Keratinocyte (primary cell): ENCODE measurements at regions not wholly inside any gene's neighbourhood (a gene's known extent, or its start where the extent isn't known, plus 50 kb on each side); places are given as distances from the start of the nearest gene placed in this dataset.

Experiments used
- DNase-seq: peaks from one replicate; pipeline ENCODE4 v3.0.0-alpha.2; 2011; ENCODE audit warnings: low read depth, missing footprints, low spot score
- FAIRE-seq: peaks from 2 replicates; lab custom pipeline; 2011; peaks lifted over from hg19 to GRCh38; lab: Jason Lieb, UNC
- H2AFZ ChIP-seq: 2 replicates; pipeline ENCODE4 v1.6.0; 2012; ENCODE audit warnings: low read length, control low read depth, inconsistent platforms; ENCODE audit not compliant: control insufficient read depth
- H3K27ac ChIP-seq: 2 replicates; pipeline ENCODE4 v1.5.1; 2011; ENCODE audit warnings: low read length; ENCODE audit not compliant: control insufficient read depth, insufficient read depth
- H3K27me3 ChIP-seq: 3 replicates; pipeline ENCODE4 v1.6.0; 2011; ENCODE audit warnings: low read length; ENCODE audit not compliant: control insufficient read depth, insufficient read depth; ENCODE audit errors: extremely low read depth
- H3K36me3 ChIP-seq, 2 experiments: 2 replicates in 1 of 2; 3 replicates in 1 of 2; pipeline ENCODE4 v1.5.1; 2011; ENCODE audit warnings: low read length in 2 of 2, mild to moderate bottlenecking in 1 of 2; ENCODE audit not compliant: control insufficient read depth in 2 of 2, insufficient read depth in 2 of 2; ENCODE audit errors: extremely low read depth in 1 of 2
- H3K4me1 ChIP-seq: 3 replicates; pipeline ENCODE4 v1.5.1; 2011; ENCODE audit warnings: low read length; ENCODE audit not compliant: control insufficient read depth, insufficient read depth; ENCODE audit errors: extremely low read depth
- H3K4me2 ChIP-seq: 3 replicates; pipeline ENCODE4 v1.6.0; 2011; ENCODE audit warnings: low read depth, low read length; ENCODE audit not compliant: control insufficient read depth, insufficient read depth; ENCODE audit errors: extremely low read depth
- H3K4me3 ChIP-seq, 3 experiments: fragments of 200-600 bp in 1 of 3; sonication (generic) in 1 of 3; 2 replicates in 2 of 3; 3 replicates in 1 of 3; pipeline ENCODE4 v1.5.1; 2011 to 2016; ENCODE audit warnings: low read length in 3 of 3, mild to moderate bottlenecking in 3 of 3, control low read depth in 2 of 3, inconsistent platforms in 1 of 3, low read depth in 1 of 3, mixed read lengths in 1 of 3, mixed run types in 1 of 3, moderate library complexity in 1 of 3; ENCODE audit not compliant: control insufficient read depth in 2 of 3, insufficient read depth in 2 of 3; ENCODE audit errors: extremely low read depth in 1 of 3
- H3K79me2 ChIP-seq: 2 replicates; pipeline ENCODE4 v1.6.0; 2012; ENCODE audit warnings: low read length; ENCODE audit not compliant: control insufficient read depth, insufficient read depth
- H3K9ac ChIP-seq: 3 replicates; pipeline ENCODE4 v1.6.0; 2011; ENCODE audit warnings: low read length; ENCODE audit not compliant: control insufficient read depth, insufficient read depth; ENCODE audit errors: extremely low read depth
- H3K9me1 ChIP-seq: 3 replicates; pipeline ENCODE4 v1.6.0; 2011; ENCODE audit warnings: low read length; ENCODE audit not compliant: control insufficient read depth, insufficient read depth; ENCODE audit errors: extremely low read depth
- H3K9me3 ChIP-seq: 2 replicates; pipeline ENCODE4 v1.5.1; 2012; ENCODE audit warnings: low read depth, low read length; ENCODE audit not compliant: control insufficient read depth
- H4K20me1 ChIP-seq: 3 replicates; pipeline ENCODE4 v1.6.0; 2011; ENCODE audit warnings: low read length; ENCODE audit not compliant: control insufficient read depth, insufficient read depth; ENCODE audit errors: extremely low read depth
- CTCF ChIP-seq, 3 experiments: IDR thresholded peaks in 1 of 3; conservative IDR thresholded peaks in 1 of 3; optimal IDR thresholded peaks in 1 of 3; 2 replicates in 2 of 3; 3 replicates in 1 of 3; pipeline versions ENCODE3 to v1.5.1; 2011; ENCODE audit warnings: low read length in 3 of 3, mild to moderate bottlenecking in 3 of 3, moderate library complexity in 2 of 3, control low read depth in 1 of 3, inconsistent platforms in 1 of 3; ENCODE audit not compliant: insufficient read depth in 2 of 3; ENCODE audit errors: extremely low read depth in 1 of 3
- EZH2 ChIP-seq: IDR thresholded peaks from one replicate; pipeline ENCODE4 v1.6.1; 2012; ENCODE audit warnings: inconsistent platforms, mild to moderate bottlenecking, low read length, moderate library complexity
- dilution Hi-C: fragments of 300-500 bp; cut with MboI; formaldehyde crosslinking; loops from one replicate; pipeline ENCODE4 v1.7.0; 2020; ENCODE audit warnings: low sequenced_read_pairs; ENCODE audit not compliant: extremely low pct_ligation_motif_present

- H2AFZ ChIP-seq: no peak overlapping the region
- TF ChIP-seq EZH2 (no peak), CTCF (optimal IDR thresholded peaks at IDR 0.05 in 1 of 3, IDR thresholded peaks at IDR 0.05 in 1 of 3, conservative IDR thresholded peaks at IDR 0.05 in 1 of 3; ENCODE audit: extremely low read depth in 1 of 3, insufficient read depth in 2 of 3, low read length in 3 of 3) (no peak)
- no peak overlapping the region for H3K9ac ChIP-seq
- no peak overlapping the region for H3K27ac ChIP-seq
- H3K36me3 ChIP-seq: peaks cover 0 to 4% of the 10 kb centered on the region in 2 experiments
- H3K4me3 ChIP-seq: no peak overlapping the region
- FAIRE-seq (no peak), DNase-seq (no peak)
- H4K20me1 ChIP-seq: no peaks in the 10 kb centered on the region
- dilution Hi-C loops: no loop called here
- peaks cover 13% of the 10 kb centered on the region for H3K4me1 ChIP-seq
- no peaks in the 10 kb centered on the region for H3K9me1 ChIP-seq
- peaks cover 2% of the 10 kb centered on the region for H3K9me3 ChIP-seq
- H3K27me3 ChIP-seq: no peaks in the 10 kb centered on the region
- no peak overlapping the region for H3K4me2 ChIP-seq
- no peaks in the 10 kb centered on the region for H3K79me2 ChIP-seq
Observed at GRCh38 chr14:71654810-71655209, 277.4 kb upstream of the RGS6 start.

GRCh38 chr14:71658261-71658860 lies 273.9 kb upstream of the RGS6 start:
- Histone ChIP-seq H3K9ac (no peak overlapping the region), H3K36me3 (peaks cover 0 to 4% of the 10 kb centered on the region in 2 experiments), H3K4me1 (peaks cover 13% of the 10 kb centered on the region), H3K4me2 (no peak overlapping the region), H3K9me1 (no peaks in the 10 kb centered on the region), H3K9me3 (no peaks in the 10 kb centered on the region), H3K4me3 (no peak overlapping the region), H2AFZ (no peak overlapping the region), H4K20me1 (no peaks in the 10 kb centered on the region), H3K27ac (no peak overlapping the region), H3K27me3 (no peaks in the 10 kb centered on the region), H3K79me2 (no peaks in the 10 kb centered on the region)
- no peak for TF ChIP-seq EZH2
- TF ChIP-seq CTCF (optimal IDR thresholded peaks at IDR 0.05 in 1 of 3, IDR thresholded peaks at IDR 0.05 in 1 of 3, conservative IDR thresholded peaks at IDR 0.05 in 1 of 3; ENCODE audit: extremely low read depth in 1 of 3, insufficient read depth in 2 of 3, low read length in 3 of 3): no peak
- dilution Hi-C loops: no loop called here
- FAIRE-seq: no peak
- DNase-seq: no peak
